Endodermal cell (in vitro differentiated cells): ENCODE measurements at regions not wholly inside any gene's neighbourhood (a gene's known extent, or its start where the extent isn't known, plus 50 kb on each side); places are given as distances from the start of the nearest gene placed in this dataset.

Experiments used
- DNase-seq: peaks from one replicate; pipeline ENCODE4 v3.0.0-alpha.2; 2017
- H3K27ac ChIP-seq: 2 replicates; pipeline ENCODE4 v1.5.1; 2013; ENCODE audit warnings: mild to moderate bottlenecking, low read depth, low read length, moderate library complexity
- H3K27me3 ChIP-seq: 2 replicates; pipeline ENCODE4 v1.6.1; 2013; ENCODE audit warnings: mild to moderate bottlenecking, low read length, moderate library complexity; ENCODE audit not compliant: insufficient read depth, control insufficient read depth, poor library complexity, severe bottlenecking
- H3K36me3 ChIP-seq: 2 replicates; pipeline ENCODE4 v1.7.0; 2013; ENCODE audit warnings: mild to moderate bottlenecking, low read length, moderate library complexity; ENCODE audit not compliant: control insufficient read depth, insufficient read depth
- H3K4me1 ChIP-seq: one replicate; pipeline ENCODE4 v1.7.0; 2013; ENCODE audit warnings: low read length; ENCODE audit not compliant: control insufficient read depth, insufficient read depth
- H3K4me3 ChIP-seq: 2 replicates; pipeline ENCODE4 v1.5.1; 2013; ENCODE audit warnings: mild to moderate bottlenecking, low read length, moderate library complexity
- H3K9ac ChIP-seq: 2 replicates; pipeline ENCODE4 v1.6.1; 2013; ENCODE audit warnings: mild to moderate bottlenecking, low read length, moderate library complexity; ENCODE audit not compliant: poor library complexity, severe bottlenecking; ENCODE audit errors: extremely low read depth
- H3K9me3 ChIP-seq: 2 replicates; pipeline ENCODE4 v1.6.1; 2013; ENCODE audit warnings: mild to moderate bottlenecking, low read length, moderate library complexity; ENCODE audit not compliant: control insufficient read depth
- H3K27ac Mint-ChIP-seq: 2 replicates; pipeline ENCODE4 v1.8.0; 2020; ENCODE audit warnings: mixed read lengths
- H3K27me3 Mint-ChIP-seq: 2 replicates; pipeline ENCODE4 v1.8.0; 2021; ENCODE audit warnings: mild to moderate bottlenecking, mixed read lengths; ENCODE audit not compliant: insufficient read depth
- H3K36me3 Mint-ChIP-seq: 2 replicates; pipeline ENCODE4 v1.8.0; 2020; ENCODE audit warnings: low read depth, mixed read lengths
- H3K4me1 Mint-ChIP-seq: 2 replicates; pipeline ENCODE4 v1.8.0; 2020; ENCODE audit warnings: mixed read lengths
- H3K4me3 Mint-ChIP-seq: 2 replicates; pipeline ENCODE4 v1.8.0; 2020; ENCODE audit warnings: mild to moderate bottlenecking, moderate library complexity, mixed read lengths
- H3K9me3 Mint-ChIP-seq: 2 replicates; pipeline ENCODE4 v1.8.0; 2020; ENCODE audit warnings: mild to moderate bottlenecking, mixed read lengths
- WGBS, 2 experiments: methylation state at CpG; one replicate each; pipeline versions ENCODE4 v1.1.5 to v1.1.7; 2013; ENCODE audit warnings: missing lambda C conversion rate in 2 of 2, mixed read lengths in 1 of 2; ENCODE audit not compliant: insufficient coverage in 1 of 2, insufficient read length in 1 of 2; 5-methylcytosine and 5-hydroxymethylcytosine counted together
- TF ChIP-seq, protein P1 (sequence below): fragments of 200-600 bp; sonication (generic); conservative IDR thresholded peaks from 2 replicates; pipeline ENCODE4 v1.5.0; 2021; ENCODE audit warnings: antibody characterized with exemption, mild to moderate bottlenecking

GRCh38 chr6:133160536-133160935 is 80.6 kb upstream of the EYA4 start:
- H3K4me1 Mint-ChIP-seq, result peaks cover 13% of the 10 kb centered on the region
- H3K4me3 Mint-ChIP-seq, result no peak overlapping the region
- H3K27me3 Mint-ChIP-seq, result no peaks in the 10 kb centered on the region
- Histone ChIP-seq H3K36me3 (no peaks in the 10 kb centered on the region), H3K27ac (no peak overlapping the region), H3K9me3 (no peaks in the 10 kb centered on the region), H3K9ac (no peak overlapping the region), H3K4me1 (no peaks in the 10 kb centered on the region), H3K27me3 (no peaks in the 10 kb centered on the region), H3K4me3 (no peak overlapping the region)
- no peaks in the 10 kb centered on the region for H3K9me3 Mint-ChIP-seq
- 89 to 100% methylated on average over 2 of the region's 2 CpGs for WGBS, 2 experiments
- no peak for DNase-seq
- no peak overlapping the region for H3K27ac Mint-ChIP-seq
- H3K36me3 Mint-ChIP-seq, result no peaks in the 10 kb centered on the region
- TF ChIP-seq, protein P1, sequence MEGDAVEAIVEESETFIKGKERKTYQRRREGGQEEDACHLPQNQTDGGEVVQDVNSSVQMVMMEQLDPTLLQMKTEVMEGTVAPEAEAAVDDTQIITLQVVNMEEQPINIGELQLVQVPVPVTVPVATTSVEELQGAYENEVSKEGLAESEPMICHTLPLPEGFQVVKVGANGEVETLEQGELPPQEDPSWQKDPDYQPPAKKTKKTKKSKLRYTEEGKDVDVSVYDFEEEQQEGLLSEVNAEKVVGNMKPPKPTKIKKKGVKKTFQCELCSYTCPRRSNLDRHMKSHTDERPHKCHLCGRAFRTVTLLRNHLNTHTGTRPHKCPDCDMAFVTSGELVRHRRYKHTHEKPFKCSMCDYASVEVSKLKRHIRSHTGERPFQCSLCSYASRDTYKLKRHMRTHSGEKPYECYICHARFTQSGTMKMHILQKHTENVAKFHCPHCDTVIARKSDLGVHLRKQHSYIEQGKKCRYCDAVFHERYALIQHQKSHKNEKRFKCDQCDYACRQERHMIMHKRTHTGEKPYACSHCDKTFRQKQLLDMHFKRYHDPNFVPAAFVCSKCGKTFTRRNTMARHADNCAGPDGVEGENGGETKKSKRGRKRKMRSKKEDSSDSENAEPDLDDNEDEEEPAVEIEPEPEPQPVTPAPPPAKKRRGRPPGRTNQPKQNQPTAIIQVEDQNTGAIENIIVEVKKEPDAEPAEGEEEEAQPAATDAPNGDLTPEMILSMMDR, result no peak

DNA sequence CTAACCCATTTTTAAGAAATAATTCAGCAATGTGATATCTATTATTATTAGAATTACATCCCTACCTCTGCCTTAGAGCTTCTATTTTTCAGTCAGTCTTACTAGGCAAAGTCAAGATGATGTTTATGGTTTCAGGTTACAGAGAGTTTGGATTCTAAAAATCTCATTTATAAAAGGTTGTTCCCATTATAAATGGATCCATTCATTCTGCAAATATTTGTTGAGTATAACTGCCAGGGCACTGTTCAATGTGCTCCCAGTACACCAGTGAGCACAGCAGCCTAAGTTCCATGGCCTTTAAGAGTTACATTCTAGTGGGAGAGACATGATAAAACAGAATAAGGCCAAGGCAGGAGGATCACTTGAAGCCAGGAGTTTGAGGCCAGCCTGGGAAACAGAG is 75.9 kb upstream of the EYA4 start:
- Histone ChIP-seq H3K4me1 (no peaks in the 10 kb centered on the region), H3K27me3 (no peaks in the 10 kb centered on the region), H3K27ac (no peak overlapping the region), H3K9ac (no peak overlapping the region), H3K9me3 (no peaks in the 10 kb centered on the region), H3K36me3 (no peaks in the 10 kb centered on the region), H3K4me3 (no peak overlapping the region)
- H3K4me3 Mint-ChIP-seq, result no peak overlapping the region
- TF ChIP-seq, protein P1, result no peak
- H3K27me3 Mint-ChIP-seq, result no peaks in the 10 kb centered on the region
- no peaks in the 10 kb centered on the region for H3K36me3 Mint-ChIP-seq
- peaks cover 4% of the 10 kb centered on the region for H3K4me1 Mint-ChIP-seq
- no peaks in the 10 kb centered on the region for H3K9me3 Mint-ChIP-seq
- H3K27ac Mint-ChIP-seq, result no peak overlapping the region
- no peak for DNase-seq

- Histone ChIP-seq H3K4me1 (no peaks in the 10 kb centered on the region), H3K27ac (no peak overlapping the region), H3K4me3 (no peak overlapping the region), H3K9ac (no peak overlapping the region), H3K36me3 (no peaks in the 10 kb centered on the region), H3K9me3 (no peaks in the 10 kb centered on the region), H3K27me3 (no peaks in the 10 kb centered on the region)
- H3K36me3 Mint-ChIP-seq, result no peaks in the 10 kb centered on the region
- no peak overlapping the region for H3K27ac Mint-ChIP-seq
- no peaks in the 10 kb centered on the region for H3K4me1 Mint-ChIP-seq
- no peaks in the 10 kb centered on the region for H3K9me3 Mint-ChIP-seq
- H3K4me3 Mint-ChIP-seq, result no peak overlapping the region
- WGBS, 2 experiments, result 85 to 93% methylated on average over 2 to 4 of the region's 4 CpGs
- TF ChIP-seq, protein P1, result no peak
- no peak for DNase-seq
- H3K27me3 Mint-ChIP-seq, result no peaks in the 10 kb centered on the region
Observed at GRCh38 chr6:133166766-133167165, 74.4 kb upstream of the EYA4 start.
